Mesenchymal stem cell (in vitro differentiated cells and primary cell): ENCODE measurements at regions not wholly inside any gene's neighbourhood (a gene's known extent, or its start where the extent isn't known, plus 50 kb on each side); places are given as distances from the start of the nearest gene placed in this dataset.

ENCODE experiments used
- DNase-seq: peaks from one replicate; pipeline ENCODE4 v3.0.0-alpha.2; 2013
- H2AFZ ChIP-seq: one replicate; pipeline ENCODE4 v1.6.1; 2013; ENCODE audit warnings: low read depth, mild to moderate bottlenecking, control low read depth, inconsistent platforms, low read length, moderate library complexity
- H2AK5ac ChIP-seq: 2 replicates; pipeline ENCODE4 v1.6.1; 2013; ENCODE audit warnings: low read length, moderate library complexity, mild to moderate bottlenecking, inconsistent platforms; ENCODE audit not compliant: severe bottlenecking
- H2BK120ac ChIP-seq: one replicate; pipeline ENCODE4 v1.6.1; 2013; ENCODE audit warnings: low read depth, mild to moderate bottlenecking, inconsistent platforms, low read length, moderate library complexity
- H2BK12ac ChIP-seq, 2 experiments: one replicate each; pipeline ENCODE4 v1.6.1; 2013; ENCODE audit warnings: inconsistent platforms in 2 of 2, low read length in 2 of 2, mild to moderate bottlenecking in 2 of 2, moderate library complexity in 2 of 2, control low read depth in 1 of 2
- H2BK15ac ChIP-seq: one replicate; pipeline ENCODE4 v1.6.1; 2013; ENCODE audit warnings: mild to moderate bottlenecking, low read depth, inconsistent platforms; ENCODE audit not compliant: poor library complexity, severe bottlenecking
- H2BK5ac ChIP-seq: 2 replicates; pipeline ENCODE4 v1.6.1; 2013; ENCODE audit warnings: low read depth, mild to moderate bottlenecking, low read length, control low read depth, inconsistent platforms; ENCODE audit not compliant: poor library complexity, severe bottlenecking
- H3K14ac ChIP-seq, 2 experiments: one replicate each; pipeline ENCODE4 v1.6.1; 2013; ENCODE audit warnings: inconsistent platforms in 2 of 2, low read length in 2 of 2, control low read depth in 1 of 2, mild to moderate bottlenecking in 1 of 2, moderate library complexity in 1 of 2
- H3K18ac ChIP-seq, 2 experiments: one replicate each; pipeline ENCODE4 v1.6.1; 2013; ENCODE audit warnings: inconsistent platforms in 2 of 2, low read length in 2 of 2, control low read depth in 1 of 2, low read depth in 1 of 2, mild to moderate bottlenecking in 1 of 2
- H3K23ac ChIP-seq, 2 experiments: one replicate each; pipeline ENCODE4 v1.6.1; 2013; ENCODE audit warnings: inconsistent platforms in 2 of 2, low read length in 2 of 2, mild to moderate bottlenecking in 2 of 2, moderate library complexity in 2 of 2, control low read depth in 1 of 2
- H3K27ac ChIP-seq: 2 replicates; pipeline ENCODE4 v1.5.1; 2013; ENCODE audit warnings: mild to moderate bottlenecking, moderate library complexity, low read length, control low read depth, inconsistent platforms; ENCODE audit not compliant: poor library complexity, severe bottlenecking
- H3K27me3 ChIP-seq, 2 experiments: 2 replicates each; pipeline versions ENCODE4 v1.6.1 to v1.7.0; 2013; ENCODE audit warnings: low read length in 2 of 2, mild to moderate bottlenecking in 2 of 2, moderate library complexity in 2 of 2, control low read depth in 1 of 2, inconsistent platforms in 1 of 2; ENCODE audit not compliant: control insufficient read depth in 1 of 2, insufficient read depth in 1 of 2
- H3K36me3 ChIP-seq, 2 experiments: 2 replicates each; pipeline versions ENCODE4 v1.6.1 to v1.7.0; 2013; ENCODE audit warnings: low read length in 2 of 2, control low read depth in 1 of 2, inconsistent platforms in 1 of 2, low read depth in 1 of 2, mild to moderate bottlenecking in 1 of 2; ENCODE audit not compliant: insufficient read depth in 2 of 2, control insufficient read depth in 1 of 2
- H3K4ac ChIP-seq, 2 experiments: one replicate each; pipeline ENCODE4 v1.6.1; 2013; ENCODE audit warnings: inconsistent platforms in 2 of 2, low read length in 2 of 2, mild to moderate bottlenecking in 2 of 2, moderate library complexity in 2 of 2, control low read depth in 1 of 2, low read depth in 1 of 2
- H3K4me1 ChIP-seq: 2 replicates; pipeline ENCODE4 v1.6.1; 2013; ENCODE audit warnings: low read depth, low read length, control low read depth; ENCODE audit not compliant: control insufficient read depth, insufficient read depth
- H3K4me2 ChIP-seq: 2 replicates; pipeline ENCODE4 v1.6.1; 2013; ENCODE audit warnings: low read length, mild to moderate bottlenecking, inconsistent platforms; ENCODE audit not compliant: poor library complexity, severe bottlenecking
- H3K4me3 ChIP-seq, 2 experiments: 2 replicates each; pipeline versions ENCODE4 v1.5.1 to v1.7.0; 2013; ENCODE audit warnings: low read length in 2 of 2, mild to moderate bottlenecking in 2 of 2, control low read depth in 1 of 2, low read depth in 1 of 2; ENCODE audit not compliant: insufficient read depth in 1 of 2
- H3K79me1 ChIP-seq: replicated peaks from 2 replicates; pipeline ENCODE4 v1.6.1; 2013; ENCODE audit warnings: mild to moderate bottlenecking, control low read depth, low read length, inconsistent platforms; ENCODE audit not compliant: poor library complexity, severe bottlenecking
- H3K9ac ChIP-seq: 2 replicates; pipeline ENCODE4 v1.7.0; 2013; ENCODE audit warnings: mild to moderate bottlenecking, low read length, moderate library complexity
- H3K9me3 ChIP-seq: 2 replicates; pipeline ENCODE4 v1.7.0; 2013; ENCODE audit warnings: mild to moderate bottlenecking, low read length; ENCODE audit not compliant: control insufficient read depth
- H4K8ac ChIP-seq: one replicate; pipeline ENCODE4 v1.6.1; 2013; ENCODE audit warnings: inconsistent platforms, mild to moderate bottlenecking, low read length, moderate library complexity
- H4K91ac ChIP-seq: one replicate; pipeline ENCODE4 v1.6.1; 2013; ENCODE audit warnings: mild to moderate bottlenecking, low read length, inconsistent platforms
- WGBS: methylation state at CpG from one replicate; pipeline ENCODE4 v1.1.7; 2013; ENCODE audit warnings: mixed read lengths; 5-methylcytosine and 5-hydroxymethylcytosine counted together

GRCh38 chr1:221154932-221155331, 275.7 kb downstream of the HLX start:
- H4K91ac ChIP-seq = no peak overlapping the region
- no peak overlapping the region for H2BK5ac ChIP-seq
- no peak overlapping the region for H3K18ac ChIP-seq
- H3K9me3 ChIP-seq = peaks cover 4% of the 10 kb centered on the region
- no peak overlapping the region for H2BK12ac ChIP-seq
- no peak overlapping the region for H2AK5ac ChIP-seq
- H3K4me1 ChIP-seq = no peaks in the 10 kb centered on the region
- H3K27ac ChIP-seq = no peak overlapping the region
- H3K14ac ChIP-seq = no peak overlapping the region
- 33% methylated on average over 1 of the region's 1 CpG for WGBS
- H3K36me3 ChIP-seq = no peaks in the 10 kb centered on the region
- H3K9ac ChIP-seq = no peak overlapping the region
- no peak overlapping the region for H2BK15ac ChIP-seq
- no peak overlapping the region for H3K23ac ChIP-seq
- no peaks in the 10 kb centered on the region for H3K27me3 ChIP-seq
- no peak for DNase-seq
- no peak overlapping the region for H2BK120ac ChIP-seq
- no peak overlapping the region for H2AFZ ChIP-seq
- no peak overlapping the region for H3K4me2 ChIP-seq
- H4K8ac ChIP-seq = no peak overlapping the region
- H3K4ac ChIP-seq = no peak overlapping the region
- H3K79me1 ChIP-seq = no peaks in the 10 kb centered on the region
- H3K4me3 ChIP-seq = no peak overlapping the region

GRCh38 chr1:221157026-221157761, 278.0 kb downstream of the HLX start:
- Histone ChIP-seq H3K9ac (no peak overlapping the region), H3K18ac (no peak overlapping the region), H3K4me1 (no peaks in the 10 kb centered on the region), H3K27ac (no peak overlapping the region), H2BK120ac (no peak overlapping the region), H2BK5ac (no peak overlapping the region), H3K14ac (no peak overlapping the region), H4K8ac (no peak overlapping the region), H2BK15ac (no peak overlapping the region), H2BK12ac (no peak overlapping the region), H3K4ac (no peak overlapping the region), H3K36me3 (no peaks in the 10 kb centered on the region), H4K91ac (no peak overlapping the region), H2AFZ (no peak overlapping the region), H3K79me1 (no peaks in the 10 kb centered on the region), H2AK5ac (no peak overlapping the region), H3K4me2 (no peak overlapping the region), H3K4me3 (no peak overlapping the region), H3K27me3 (no peaks in the 10 kb centered on the region), H3K23ac (no peak overlapping the region), H3K9me3 (no peaks in the 10 kb centered on the region)
- WGBS = 94% methylated on average over 3 of the region's 6 CpGs
- no peak for DNase-seq

GRCh38 chr1:221159608-221160007, 280.4 kb downstream of the HLX start:
- Histone ChIP-seq H3K23ac (no peak overlapping the region), H2AFZ (no peak overlapping the region), H4K91ac (no peak overlapping the region), H3K27ac (no peak overlapping the region), H3K9ac (no peak overlapping the region), H3K79me1 (no peaks in the 10 kb centered on the region), H3K9me3 (no peaks in the 10 kb centered on the region), H3K27me3 (no peaks in the 10 kb centered on the region), H3K4me2 (no peak overlapping the region), H2BK12ac (no peak overlapping the region), H3K14ac (no peak overlapping the region), H2BK120ac (no peak overlapping the region), H2BK5ac (no peak overlapping the region), H4K8ac (no peak overlapping the region), H3K18ac (no peak overlapping the region), H3K36me3 (no peaks in the 10 kb centered on the region), H3K4me1 (no peaks in the 10 kb centered on the region), H2BK15ac (no peak overlapping the region), H2AK5ac (no peak overlapping the region), H3K4ac (no peak overlapping the region), H3K4me3 (no peak overlapping the region)
- WGBS = 93% methylated on average over 2 of the region's 2 CpGs
- no peak for DNase-seq

- H2BK12ac ChIP-seq = no peak overlapping the region
- H3K4me3 ChIP-seq = no peak overlapping the region
- no peaks in the 10 kb centered on the region for H3K4me1 ChIP-seq
- no peak overlapping the region for H4K91ac ChIP-seq
- no peaks in the 10 kb centered on the region for H3K27me3 ChIP-seq
- H2BK15ac ChIP-seq = no peak overlapping the region
- no peak overlapping the region for H3K14ac ChIP-seq
- no peak overlapping the region for H3K18ac ChIP-seq
- H3K4ac ChIP-seq = no peak overlapping the region
- no peak overlapping the region for H2BK120ac ChIP-seq
- no peak overlapping the region for H4K8ac ChIP-seq
- no peaks in the 10 kb centered on the region for H3K36me3 ChIP-seq
- peak overlapping the region; percentile 25 for H3K9ac ChIP-seq
- H2AK5ac ChIP-seq = no peak overlapping the region
- H3K4me2 ChIP-seq = no peak overlapping the region
- 30% methylated on average over 1 of the region's 1 CpG for WGBS
- H2AFZ ChIP-seq = no peak overlapping the region
- peak; percentile 47 for DNase-seq
- H3K27ac ChIP-seq = no peak overlapping the region
- no peaks in the 10 kb centered on the region for H3K9me3 ChIP-seq
- H3K23ac ChIP-seq = no peak overlapping the region
- no peaks in the 10 kb centered on the region for H3K79me1 ChIP-seq
- no peak overlapping the region for H2BK5ac ChIP-seq
Observed at GRCh38 chr1:221161571-221162041, 282.4 kb downstream of the HLX start.
